ENCODE measurements at regions not wholly inside any gene's neighbourhood (a gene's known extent, or its start where the extent isn't known, plus 50 kb on each side); places are given as distances from the start of the nearest gene placed in this dataset.
A peak's percentile ranks its signal among the peaks of the same experiment; 100 is the strongest.
"Not testable (repeated sequence)": the region's sequence is repeated elsewhere in the genome, so short reads cannot be mapped to it uniquely, and the experiment has no call there.

GRCh38 chr12:91452464-91452863 is 269.8 kb upstream of the DCN start:
- DNase-seq (ENCODE audit: extremely low read depth in 1 of 11, low read depth in 9 of 11, low spot score in 4 of 11), result not testable (repeated sequence)

- no peak for DNase-seq (ENCODE audit: extremely low read depth in 1 of 11, low read depth in 9 of 11, low spot score in 4 of 11)
Observed at GRCh38 chr12:91441993-91442952, 259.7 kb upstream of the DCN start.

GRCh38 chr12:91441246-91441645 is 258.6 kb upstream of the DCN start:
- DNase-seq (ENCODE audit: extremely low read depth in 1 of 11, low read depth in 9 of 11, low spot score in 4 of 11), result peak in 4 of 11 donors; percentile 37 to 59 (median 40)

- DNase-seq (ENCODE audit: extremely low read depth in 1 of 11, low read depth in 9 of 11, low spot score in 4 of 11), result no peak
Observed at GRCh38 chr12:91434081-91434480, 251.5 kb upstream of the DCN start.

- DNase-seq (ENCODE audit: extremely low read depth in 1 of 11, low read depth in 9 of 11, low spot score in 4 of 11), result no peak
Observed at GRCh38 chr12:91432755-91433154, 250.1 kb upstream of the DCN start.

- DNase-seq (ENCODE audit: extremely low read depth in 1 of 11, low read depth in 9 of 11, low spot score in 4 of 11), result peak in 8 of 11 donors; percentile 49 to 71 (median 56)
Observed at GRCh38 chr12:91432089-91432488, 249.5 kb upstream of the DCN start.

GRCh38 chr12:91424506-91424905 is 241.9 kb upstream of the DCN start:
- no peak for DNase-seq (ENCODE audit: extremely low read depth in 1 of 11, low read depth in 9 of 11, low spot score in 4 of 11)

- DNase-seq (ENCODE audit: extremely low read depth in 1 of 11, low read depth in 9 of 11, low spot score in 4 of 11), result no peak
Observed at GRCh38 chr12:91423693-91424050, 241.1 kb upstream of the DCN start.

GRCh38 chr12:91422811-91423692 is 240.4 kb upstream of the DCN start:
- DNase-seq (ENCODE audit: extremely low read depth in 1 of 11, low read depth in 9 of 11, low spot score in 4 of 11), result no peak

GRCh38 chr12:91422127-91422526 is 239.5 kb upstream of the DCN start:
- DNase-seq (ENCODE audit: extremely low read depth in 1 of 11, low read depth in 9 of 11, low spot score in 4 of 11), result no peak

- DNase-seq (ENCODE audit: extremely low read depth in 1 of 11, low read depth in 9 of 11, low spot score in 4 of 11), result no peak
Observed at GRCh38 chr12:91419809-91420208, 237.2 kb upstream of the DCN start.

- DNase-seq (ENCODE audit: extremely low read depth in 1 of 11, low read depth in 9 of 11, low spot score in 4 of 11), result no peak
Observed at GRCh38 chr12:91418221-91419090, 235.8 kb upstream of the DCN start.

- no peak for DNase-seq (ENCODE audit: extremely low read depth in 1 of 11, low read depth in 9 of 11, low spot score in 4 of 11)
Observed at GRCh38 chr12:91417650-91418049, 235.0 kb upstream of the DCN start.

- DNase-seq (ENCODE audit: extremely low read depth in 1 of 11, low read depth in 9 of 11, low spot score in 4 of 11), result no peak
Observed at GRCh38 chr12:91414636-91415035, 232.0 kb upstream of the DCN start.

GRCh38 chr12:91413581-91414546 is 231.2 kb upstream of the DCN start:
- no peak for DNase-seq (ENCODE audit: extremely low read depth in 1 of 11, low read depth in 9 of 11, low spot score in 4 of 11)

- DNase-seq (ENCODE audit: extremely low read depth in 1 of 11, low read depth in 9 of 11, low spot score in 4 of 11), result no peak
Observed at GRCh38 chr12:91406920-91407341, 224.3 kb upstream of the DCN start.

- no peak for DNase-seq (ENCODE audit: extremely low read depth in 1 of 11, low read depth in 9 of 11, low spot score in 4 of 11)
Observed at GRCh38 chr12:91404441-91404840, 221.8 kb upstream of the DCN start.

GRCh38 chr12:91401190-91401589 is 218.6 kb upstream of the DCN start:
- DNase-seq (ENCODE audit: extremely low read depth in 1 of 11, low read depth in 9 of 11, low spot score in 4 of 11), result no peak

Measured in renal cortex interstitium (tissue), 11 donors.